GM11168 (cell line): ENCODE measurements at regions not wholly inside any gene's neighbourhood (a gene's known extent, or its start where the extent isn't known, plus 50 kb on each side); places are given as distances from the start of the nearest gene placed in this dataset.
"Not testable (repeated sequence)": the region's sequence is repeated elsewhere in the genome, so short reads cannot be mapped to it uniquely, and the experiment has no call there.

Source experiments
- in situ Hi-C: fragments of 300-500 bp; cut with MboI; formaldehyde crosslinking; loops from one replicate; pipeline ENCODE4 v1.12.0; 2022; ENCODE audit warnings: low sequenced_read_pairs; ENCODE audit not compliant: unreplicated experiment

- in situ Hi-C loops: no loop called here
Measured at GRCh38 chr3:191085091-191085490, 114.0 kb upstream of the OSTN start.

- in situ Hi-C loops: not testable (repeated sequence)
Measured at GRCh38 chr3:191078913-191079312, 120.1 kb upstream of the OSTN start.

GRCh38 chr3:191076903-191077552 is 122.0 kb upstream of the OSTN start:
- in situ Hi-C loops: no loop called here

DNA sequence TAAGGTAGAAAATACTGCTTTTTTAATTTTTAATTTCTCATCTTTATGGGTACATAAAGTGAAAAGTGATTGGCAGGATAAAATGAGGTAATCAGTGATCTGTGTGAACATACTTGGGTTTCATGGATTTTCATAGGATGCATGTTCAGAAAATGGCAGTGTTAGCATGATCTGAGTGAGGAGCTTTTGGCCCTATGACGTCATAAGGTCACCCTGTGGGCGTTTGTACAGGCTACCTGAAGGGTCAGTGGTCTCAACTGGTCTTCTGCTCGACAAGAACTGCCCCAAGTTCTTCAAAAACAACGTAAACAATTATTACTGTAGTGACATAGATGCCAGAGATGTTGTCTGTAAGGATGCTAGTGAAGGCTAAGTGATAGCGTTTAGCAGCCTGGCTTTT is 124.5 kb upstream of the OSTN start:
- in situ Hi-C loops: no loop called here

- in situ Hi-C loops: no loop called here
Measured at GRCh38 chr3:191070762-191071403, 128.2 kb upstream of the OSTN start.

GRCh38 chr3:191070201-191070600 is 128.8 kb upstream of the OSTN start:
- in situ Hi-C loops: no loop called here

- in situ Hi-C loops: no loop called here
Measured at GRCh38 chr3:191068946-191069813, 129.9 kb upstream of the OSTN start.

GRCh38 chr3:191066669-191067068 is 132.4 kb upstream of the OSTN start:
- in situ Hi-C loops: no loop called here

DNA sequence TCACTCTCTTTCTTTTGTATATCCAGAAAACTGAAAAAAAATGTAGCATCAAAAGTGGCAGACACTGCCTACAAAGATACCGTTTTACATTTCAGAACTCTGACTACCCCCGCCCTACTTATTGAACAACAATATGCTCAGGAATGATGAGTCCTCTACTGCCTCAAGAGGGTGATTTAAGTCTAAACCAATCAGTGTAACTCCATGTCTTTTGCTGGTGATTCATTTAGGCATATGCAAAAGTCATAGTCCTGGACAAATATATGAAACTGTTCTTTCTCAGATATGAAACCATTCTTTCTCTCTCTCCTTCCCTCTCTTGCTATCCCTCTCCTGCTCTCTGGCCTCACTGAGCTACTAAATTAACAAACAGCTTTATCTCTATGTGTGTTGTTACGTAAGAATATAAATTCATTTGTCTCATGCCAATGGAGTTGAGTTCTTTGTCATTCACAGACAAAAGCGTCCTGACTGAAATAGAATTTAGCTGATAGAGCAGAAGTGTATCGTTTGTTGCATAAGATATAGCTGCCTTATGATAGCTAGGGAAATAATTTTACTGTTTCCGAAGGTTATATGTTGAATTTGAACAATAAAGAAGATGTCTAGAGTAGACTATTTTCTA is 133.7 kb upstream of the OSTN start:
- in situ Hi-C loops: no loop called here

DNA sequence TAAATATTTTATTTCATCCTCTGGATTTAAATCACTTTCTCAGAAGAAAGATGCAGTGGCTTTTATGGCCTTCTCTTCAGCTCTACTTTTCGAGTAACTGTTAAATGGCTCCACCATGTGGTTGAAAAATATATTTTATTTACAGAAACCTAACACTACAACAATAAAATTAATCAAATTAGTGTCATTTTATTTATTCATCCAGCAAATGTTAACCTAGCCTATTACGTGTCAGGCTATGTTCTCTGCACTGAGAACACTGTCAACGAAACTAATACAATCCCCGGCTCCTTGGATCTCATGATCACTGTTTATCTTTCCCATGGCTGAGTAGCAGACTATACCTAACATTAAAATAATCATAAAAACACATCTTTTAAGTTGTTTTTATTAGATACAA is 148.0 kb upstream of the OSTN start:
- in situ Hi-C loops: loop anchor here (10.0 kb wide), 1 partner anchor 166 kb away; no protein-coding TSS in a partner anchor

GRCh38 chr3:191047930-191048329 is 151.1 kb upstream of the OSTN start:
- in situ Hi-C loops: no loop called here

- in situ Hi-C loops: no loop called here
Measured at GRCh38 chr3:191030929-191031328, 168.1 kb upstream of the OSTN start.

- in situ Hi-C loops: no loop called here
Measured at GRCh38 chr3:191030491-191030890, 168.0 kb upstream of the GMNC start.

- in situ Hi-C loops: no loop called here
Measured at GRCh38 chr3:191026746-191027145, 164.3 kb upstream of the GMNC start.

DNA sequence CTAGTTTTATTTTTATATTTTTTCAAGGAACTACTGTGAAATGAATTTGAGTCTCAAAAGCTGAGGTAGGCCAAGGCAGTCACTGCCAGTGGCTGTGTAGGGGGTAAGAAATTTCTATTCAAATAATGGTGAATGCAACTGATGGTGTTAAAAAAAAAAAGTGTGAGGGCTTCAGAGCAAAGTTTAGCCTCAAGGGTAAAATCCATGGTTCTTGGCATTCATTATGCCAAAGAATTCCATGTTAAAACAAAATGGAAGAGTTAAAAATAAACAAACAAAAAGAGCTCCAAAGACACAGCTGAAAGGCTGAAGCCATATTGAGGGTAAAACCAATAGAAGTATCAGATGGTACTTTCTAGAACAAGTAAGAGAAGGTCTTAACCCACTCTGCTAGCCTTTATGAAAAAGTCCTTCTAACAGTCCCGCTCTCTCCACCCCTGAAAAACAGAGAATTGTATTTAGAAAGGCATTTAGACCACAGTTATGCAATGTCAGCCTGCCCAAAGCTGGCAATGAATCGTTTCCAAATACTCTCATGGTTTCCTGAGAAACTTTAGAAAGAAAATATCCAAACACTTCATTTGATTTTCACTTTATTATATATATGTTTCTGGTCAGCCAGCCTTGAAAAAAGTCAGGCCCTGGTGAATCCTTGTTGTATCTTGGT is 158.4 kb upstream of the GMNC start:
- in situ Hi-C loops: no loop called here

DNA sequence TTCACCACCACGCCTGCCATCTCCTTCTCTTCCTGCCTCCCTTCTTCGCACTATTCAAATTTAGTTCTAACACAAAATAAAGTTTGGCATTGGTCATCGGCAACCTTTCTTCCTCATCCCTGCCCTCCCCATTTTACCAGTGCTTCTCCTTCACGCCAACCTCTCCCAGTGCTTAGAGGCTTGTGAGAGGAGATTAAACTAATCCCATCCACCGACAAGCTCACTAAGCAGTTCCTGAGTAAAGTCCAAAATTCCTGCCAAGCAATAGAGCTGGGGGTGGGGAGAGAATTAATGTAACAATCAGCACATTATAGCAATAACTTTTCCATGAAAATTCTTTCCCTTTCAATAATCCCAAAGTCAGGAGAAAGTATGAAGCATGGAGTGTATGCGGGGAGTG is 157.4 kb upstream of the GMNC start:
- in situ Hi-C loops: no loop called here

DNA sequence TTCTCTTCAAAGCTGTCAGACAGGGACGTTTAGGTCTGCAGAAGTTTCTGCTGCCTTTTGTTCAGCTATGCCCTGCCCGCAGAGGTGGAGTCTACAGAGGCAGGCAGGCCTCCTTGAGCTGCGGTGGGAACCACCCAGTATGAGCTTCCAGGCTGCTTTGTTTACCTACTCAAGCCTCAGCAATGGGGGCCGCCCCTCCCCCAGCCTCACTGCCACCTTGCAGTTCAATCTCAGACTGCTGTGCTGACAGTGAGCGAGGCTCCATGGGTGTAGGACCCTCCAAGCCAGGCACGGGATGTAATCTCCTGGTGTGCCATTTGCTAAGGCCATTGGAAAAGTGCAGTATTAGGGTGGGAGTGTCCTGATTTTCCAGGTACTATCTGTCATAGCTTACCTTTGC is 153.5 kb upstream of the GMNC start:
- in situ Hi-C loops: not testable (repeated sequence)

DNA sequence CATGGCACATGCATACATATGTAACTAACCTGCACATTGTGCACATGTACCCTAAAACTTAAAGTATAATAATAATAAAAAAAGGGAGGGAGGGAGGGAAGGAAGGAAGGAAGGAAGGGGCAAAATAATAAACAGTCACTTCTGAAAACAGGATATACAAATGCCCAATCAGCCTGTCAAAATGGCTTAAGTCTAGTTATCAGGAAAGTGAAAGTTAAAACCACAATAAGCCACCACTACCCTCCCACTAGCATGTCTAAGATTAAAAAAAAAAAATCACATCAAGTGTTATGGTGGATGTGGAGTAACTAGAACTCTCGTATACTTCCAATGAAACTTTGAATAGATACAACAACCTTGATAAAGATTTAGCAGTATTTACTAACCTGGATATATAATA is 145.6 kb upstream of the GMNC start:
- in situ Hi-C loops: no loop called here

GRCh38 chr3:191005790-191006189 is 143.3 kb upstream of the GMNC start:
- in situ Hi-C loops: no loop called here

DNA sequence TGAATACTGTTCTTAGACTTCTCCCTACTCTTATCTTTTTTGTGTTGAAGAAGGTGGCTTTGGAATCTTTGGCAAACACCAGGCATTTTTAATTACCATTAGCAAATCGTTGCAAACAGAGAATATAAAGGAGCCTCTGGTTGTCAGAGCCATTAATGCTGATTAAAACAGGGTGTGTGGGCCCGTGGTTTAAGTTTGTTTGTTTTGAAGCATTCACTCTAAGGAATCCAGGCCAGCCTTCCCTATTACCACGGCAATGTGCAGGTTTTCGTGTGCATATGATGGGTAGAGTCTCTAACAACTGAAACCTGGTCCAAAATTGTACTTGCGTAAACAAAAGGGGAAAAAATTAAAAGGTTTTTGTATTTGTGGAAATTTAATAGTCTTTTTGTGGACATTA is 141.2 kb upstream of the GMNC start:
- in situ Hi-C loops: no loop called here
